ENCODE measurements at regions not wholly inside any gene's neighbourhood (a gene's known extent, or its start where the extent isn't known, plus 50 kb on each side); places are given as distances from the start of the nearest gene placed in this dataset.

GRCh38 chr15:36323615-36324014 is 255.8 kb upstream of the CDIN1 start:
- TF ChIP-seq, protein P1, sequence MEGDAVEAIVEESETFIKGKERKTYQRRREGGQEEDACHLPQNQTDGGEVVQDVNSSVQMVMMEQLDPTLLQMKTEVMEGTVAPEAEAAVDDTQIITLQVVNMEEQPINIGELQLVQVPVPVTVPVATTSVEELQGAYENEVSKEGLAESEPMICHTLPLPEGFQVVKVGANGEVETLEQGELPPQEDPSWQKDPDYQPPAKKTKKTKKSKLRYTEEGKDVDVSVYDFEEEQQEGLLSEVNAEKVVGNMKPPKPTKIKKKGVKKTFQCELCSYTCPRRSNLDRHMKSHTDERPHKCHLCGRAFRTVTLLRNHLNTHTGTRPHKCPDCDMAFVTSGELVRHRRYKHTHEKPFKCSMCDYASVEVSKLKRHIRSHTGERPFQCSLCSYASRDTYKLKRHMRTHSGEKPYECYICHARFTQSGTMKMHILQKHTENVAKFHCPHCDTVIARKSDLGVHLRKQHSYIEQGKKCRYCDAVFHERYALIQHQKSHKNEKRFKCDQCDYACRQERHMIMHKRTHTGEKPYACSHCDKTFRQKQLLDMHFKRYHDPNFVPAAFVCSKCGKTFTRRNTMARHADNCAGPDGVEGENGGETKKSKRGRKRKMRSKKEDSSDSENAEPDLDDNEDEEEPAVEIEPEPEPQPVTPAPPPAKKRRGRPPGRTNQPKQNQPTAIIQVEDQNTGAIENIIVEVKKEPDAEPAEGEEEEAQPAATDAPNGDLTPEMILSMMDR (IDR thresholded peaks at IDR 0.05): no peak
- TF ChIP-seq POLR2A (IDR thresholded peaks at IDR 0.05): no peak
- no peak for TF ChIP-seq POLR2AphosphoS5 (IDR thresholded peaks at IDR 0.05)
- TF ChIP-seq EP300 (IDR thresholded peaks at IDR 0.05): no peak
